SK-N-SH (cell line): ENCODE measurements at regions not wholly inside any gene's neighbourhood (a gene's known extent, or its start where the extent isn't known, plus 50 kb on each side); places are given as distances from the start of the nearest gene placed in this dataset.

Experiments used
- CTCF ChIA-PET: fragments of 300-600, 350-600 bp; formaldehyde crosslinking; extraction: SDS; loops from one replicate; lab custom pipeline; 2021; lab: Yijun Ruan, JAX
- POLR2A ChIA-PET: fragments of 350-600 bp; sonication (Branson Sonifier 250); formaldehyde crosslinking; extraction: SDS; loops from one replicate; lab custom pipeline; 2020; ENCODE audit warnings: antibody characterized with exemption, inconsistent platforms; lab: Yijun Ruan, JAX
- DNase-seq: peaks from one replicate; pipeline ENCODE4 v3.0.0; 2012
- H2AFZ ChIP-seq: fragments of 200-600 bp; sonication (generic); 2 replicates; pipeline ENCODE4 v1.8.1; 2016; ENCODE audit warnings: antibody characterized with exemption, mild to moderate bottlenecking, low read depth
- H3F3A ChIP-seq: fragments of 200-600 bp; sonication (generic); replicated peaks from 2 replicates; pipeline ENCODE3; 2016; ENCODE audit warnings: antibody characterized with exemption, mild to moderate bottlenecking; ENCODE audit not compliant: insufficient read depth
- H3K27ac ChIP-seq, 2 experiments: fragments of 200-500 bp in 1 of 2; fragments of 200-600 bp in 1 of 2; sonication (Bioruptor generic) in 1 of 2; sonication (generic), shearing (Covaris generic) in 1 of 2; 2 replicates each; pipeline versions ENCODE4 v1.5.1 to v1.6.1; 2014 to 2016; ENCODE audit warnings: low read depth in 2 of 2, inconsistent platforms in 1 of 2, low read length in 1 of 2, mild to moderate bottlenecking in 1 of 2, mixed read lengths in 1 of 2
- H3K27me3 ChIP-seq: fragments of 200-600 bp; sonication (generic), shearing (Covaris generic); 2 replicates; pipeline ENCODE4 v1.6.1; 2016; ENCODE audit warnings: mixed run types; ENCODE audit not compliant: insufficient read depth
- H3K36me3 ChIP-seq, 2 experiments: fragments of 200-500 bp in 1 of 2; fragments of 200-600 bp in 1 of 2; sonication (Bioruptor generic) in 1 of 2; sonication (generic) in 1 of 2; replicated peaks in 1 of 2; 2 replicates each; pipeline versions ENCODE3 to v1.5.1; 2014 to 2016; ENCODE audit warnings: low read length in 1 of 2, mild to moderate bottlenecking in 1 of 2; ENCODE audit not compliant: insufficient read depth in 2 of 2, control insufficient read depth in 1 of 2
- H3K4me1 ChIP-seq, 2 experiments: fragments of 200-500 bp in 1 of 2; fragments of 200-600 bp in 1 of 2; sonication (Bioruptor generic) in 1 of 2; sonication (generic), shearing (Covaris generic) in 1 of 2; 2 replicates each; pipeline versions ENCODE4 v1.5.1 to v1.6.1; 2014 to 2016; ENCODE audit warnings: low read depth in 1 of 2, low read length in 1 of 2, mixed run types in 1 of 2; ENCODE audit not compliant: insufficient read depth in 2 of 2, control insufficient read depth in 1 of 2
- H3K4me2 ChIP-seq: fragments of 200-600 bp; sonication (generic), shearing (Covaris generic); 2 replicates; pipeline ENCODE4 v1.6.1; 2017; ENCODE audit warnings: mixed run types
- H3K4me3 ChIP-seq, 2 experiments: fragments of 200-500 bp in 1 of 2; fragments of 200-600 bp in 1 of 2; sonication (Bioruptor generic) in 1 of 2; sonication (generic), shearing (Covaris generic) in 1 of 2; 2 replicates each; pipeline versions ENCODE4 v1.5.1 to v1.8.1; 2014 to 2016; ENCODE audit warnings: low read depth in 2 of 2, inconsistent platforms in 1 of 2, low read length in 1 of 2, mild to moderate bottlenecking in 1 of 2, mixed read lengths in 1 of 2, moderate library complexity in 1 of 2
- H3K79me2 ChIP-seq: fragments of 200-600 bp; sonication (generic); 2 replicates; pipeline ENCODE4 v1.8.1; 2017; ENCODE audit warnings: mild to moderate bottlenecking; ENCODE audit not compliant: insufficient read depth
- H3K9ac ChIP-seq: fragments of 200-600 bp; sonication (generic); 2 replicates; pipeline ENCODE4 v1.6.1; 2017; ENCODE audit warnings: mixed run types
- H3K9me2 ChIP-seq: fragments of 200-600 bp; sonication (generic); 2 replicates; pipeline ENCODE4 v1.6.1; 2017; ENCODE audit warnings: mixed run types
- H3K9me3 ChIP-seq: fragments of 200-600 bp; sonication (generic); 2 replicates; pipeline ENCODE4 v1.6.1; 2017; ENCODE audit warnings: mixed run types, mild to moderate bottlenecking, moderate library complexity
- H4K20me1 ChIP-seq: fragments of 200-600 bp; sonication (generic); 2 replicates; pipeline ENCODE4 v1.6.1; 2017; ENCODE audit warnings: mild to moderate bottlenecking, mixed run types; ENCODE audit not compliant: insufficient read depth
- ELF1 ChIP-seq: IDR thresholded peaks from 2 replicates; pipeline ENCODE4 v1.4.0; 2012
- FOXJ3 ChIP-seq: sonication (generic); formaldehyde crosslinking; IDR thresholded peaks from 2 replicates; pipeline ENCODE4 v1.5.1; 2020; ENCODE audit warnings: mild to moderate bottlenecking, missing genetic modification reagents
- FOXM1 ChIP-seq: IDR thresholded peaks from 2 replicates; pipeline ENCODE4 v1.4.0; 2012; ENCODE audit warnings: low read depth, mild to moderate bottlenecking
- JUND ChIP-seq: IDR thresholded peaks from 2 replicates; pipeline ENCODE4 v1.4.0; 2012
- MXI1 ChIP-seq: IDR thresholded peaks from 2 replicates; pipeline ENCODE4 v1.6.1; 2012; ENCODE audit warnings: mild to moderate bottlenecking, low read depth, low read length, improper control_type of control experiment
- RCOR1 ChIP-seq: fragments of 150-350 bp; IDR thresholded peaks from 2 replicates; pipeline ENCODE4 v1.6.1; 2017; ENCODE audit warnings: antibody characterized with exemption, low read length
- RFX5 ChIP-seq: IDR thresholded peaks from 2 replicates; pipeline ENCODE4 v1.6.1; 2012; ENCODE audit warnings: mild to moderate bottlenecking, improper control_type of control experiment, low read length
- SIN3A ChIP-seq: IDR thresholded peaks from 2 replicates; pipeline ENCODE4 v1.6.1; 2012; ENCODE audit warnings: low read depth, mild to moderate bottlenecking, low read length, moderate library complexity, borderline replicate concordance
- SMC3 ChIP-seq: IDR thresholded peaks from 2 replicates; pipeline ENCODE4 v1.6.1; 2012; ENCODE audit warnings: low read depth, low read length, improper control_type of control experiment
- TAF1 ChIP-seq: IDR thresholded peaks from 2 replicates; pipeline ENCODE4 v1.6.1; 2012; ENCODE audit warnings: low read depth, mild to moderate bottlenecking, low read length, moderate library complexity, borderline replicate concordance
- TCF12 ChIP-seq: IDR thresholded peaks from 2 replicates; pipeline ENCODE4 v1.4.0; 2012
- TEAD4 ChIP-seq: IDR thresholded peaks from 2 replicates; pipeline ENCODE4 v1.4.0; 2012; ENCODE audit warnings: mild to moderate bottlenecking, borderline replicate concordance; ENCODE audit not compliant: insufficient read depth
- YY1 ChIP-seq: IDR thresholded peaks from 2 replicates; pipeline ENCODE4 v1.4.0; 2012; ENCODE audit warnings: low read depth, mild to moderate bottlenecking
- WGBS: methylation state at CpG from one replicate; pipeline ENCODE4 v1.1.6; 2017; ENCODE audit warnings: low lambda C conversion rate; 5-methylcytosine and 5-hydroxymethylcytosine counted together
- TF ChIP-seq, protein P1 (sequence below): IDR thresholded peaks from 2 replicates; pipeline ENCODE4 v1.4.0; 2012; ENCODE audit warnings: low read depth, borderline replicate concordance
- TF ChIP-seq, protein P2 (sequence below): fragments of 150-350 bp; IDR thresholded peaks from 2 replicates; pipeline ENCODE4 v1.6.1; 2017; ENCODE audit warnings: antibody characterized with exemption, low read length, low read depth, borderline replicate concordance
- TF ChIP-seq, protein P3 (sequence below): IDR thresholded peaks from 2 replicates; pipeline ENCODE4 v1.4.0; 2012; ENCODE audit warnings: low read depth
- TF ChIP-seq, protein P4 (sequence below): fragments of 150-350 bp; IDR thresholded peaks from 2 replicates; pipeline ENCODE4 v1.6.1; 2016; ENCODE audit warnings: mild to moderate bottlenecking, low read depth, low read length
- TF ChIP-seq, protein P5 (sequence below): IDR thresholded peaks from 2 replicates; pipeline ENCODE4 v1.4.0; 2012; ENCODE audit warnings: low read depth, borderline replicate concordance

DNA sequence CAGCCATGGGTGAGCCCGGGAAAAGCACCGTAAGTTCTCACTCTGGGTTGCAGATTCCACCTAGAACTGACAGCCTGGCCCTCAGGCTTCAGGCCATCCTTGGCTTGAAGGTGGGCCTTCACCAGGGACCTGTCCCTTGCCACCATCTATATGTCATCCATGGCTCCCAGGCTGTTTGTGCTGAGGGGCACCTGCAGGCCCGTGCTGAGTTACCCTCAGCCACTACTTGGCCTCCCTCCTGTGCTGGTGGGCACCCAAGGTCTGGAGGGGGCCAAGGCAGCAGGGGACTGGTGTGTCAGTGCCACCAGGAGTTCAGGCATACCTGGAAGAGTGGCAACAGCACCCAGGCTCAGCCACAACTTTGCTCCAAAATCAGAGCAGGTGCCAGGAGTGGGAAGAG, 326.2 kb upstream of the SMIM21 start:
- no peak overlapping the region for H3K4me2 ChIP-seq
- no peaks in the 10 kb centered on the region for H3K9me3 ChIP-seq
- no peaks in the 10 kb centered on the region for H3K9me2 ChIP-seq
- no peak overlapping the region for H3K27ac ChIP-seq
- no peaks in the 10 kb centered on the region for H3K36me3 ChIP-seq
- H3K27me3 ChIP-seq, result no peaks in the 10 kb centered on the region
- CTCF ChIA-PET, result interaction anchor here (1.1 kb wide), 1 partner anchor 27 kb away, joined by 3 read pairs; no protein-coding TSS in a partner anchor
- no peak overlapping the region for H3K9ac ChIP-seq
- no peak overlapping the region for H3K4me3 ChIP-seq
- H4K20me1 ChIP-seq, result no peaks in the 10 kb centered on the region
- POLR2A ChIA-PET, result no interaction called here
- TF ChIP-seq, protein P1, sequence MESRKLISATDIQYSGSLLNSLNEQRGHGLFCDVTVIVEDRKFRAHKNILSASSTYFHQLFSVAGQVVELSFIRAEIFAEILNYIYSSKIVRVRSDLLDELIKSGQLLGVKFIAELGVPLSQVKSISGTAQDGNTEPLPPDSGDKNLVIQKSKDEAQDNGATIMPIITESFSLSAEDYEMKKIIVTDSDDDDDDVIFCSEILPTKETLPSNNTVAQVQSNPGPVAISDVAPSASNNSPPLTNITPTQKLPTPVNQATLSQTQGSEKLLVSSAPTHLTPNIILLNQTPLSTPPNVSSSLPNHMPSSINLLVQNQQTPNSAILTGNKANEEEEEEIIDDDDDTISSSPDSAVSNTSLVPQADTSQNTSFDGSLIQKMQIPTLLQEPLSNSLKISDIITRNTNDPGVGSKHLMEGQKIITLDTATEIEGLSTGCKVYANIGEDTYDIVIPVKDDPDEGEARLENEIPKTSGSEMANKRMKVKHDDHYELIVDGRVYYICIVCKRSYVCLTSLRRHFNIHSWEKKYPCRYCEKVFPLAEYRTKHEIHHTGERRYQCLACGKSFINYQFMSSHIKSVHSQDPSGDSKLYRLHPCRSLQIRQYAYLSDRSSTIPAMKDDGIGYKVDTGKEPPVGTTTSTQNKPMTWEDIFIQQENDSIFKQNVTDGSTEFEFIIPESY, result no peak
- TF ChIP-seq, protein P2, sequence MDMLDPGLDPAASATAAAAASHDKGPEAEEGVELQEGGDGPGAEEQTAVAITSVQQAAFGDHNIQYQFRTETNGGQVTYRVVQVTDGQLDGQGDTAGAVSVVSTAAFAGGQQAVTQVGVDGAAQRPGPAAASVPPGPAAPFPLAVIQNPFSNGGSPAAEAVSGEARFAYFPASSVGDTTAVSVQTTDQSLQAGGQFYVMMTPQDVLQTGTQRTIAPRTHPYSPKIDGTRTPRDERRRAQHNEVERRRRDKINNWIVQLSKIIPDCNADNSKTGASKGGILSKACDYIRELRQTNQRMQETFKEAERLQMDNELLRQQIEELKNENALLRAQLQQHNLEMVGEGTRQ, result no peak
- TF ChIP-seq SIN3A (no peak), FOXJ3 (CRISPR knock-in tag) (no peak), TCF12 (no peak), TEAD4 (no peak), SMC3 (no peak), FOXM1 (no peak), MXI1 (no peak), JUND (no peak), TAF1 (no peak), RFX5 (no peak), ELF1 (no peak), RCOR1 (no peak), YY1 (no peak)
- TF ChIP-seq, protein P3, sequence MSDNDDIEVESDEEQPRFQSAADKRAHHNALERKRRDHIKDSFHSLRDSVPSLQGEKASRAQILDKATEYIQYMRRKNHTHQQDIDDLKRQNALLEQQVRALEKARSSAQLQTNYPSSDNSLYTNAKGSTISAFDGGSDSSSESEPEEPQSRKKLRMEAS, result no peak
- TF ChIP-seq, protein P4, sequence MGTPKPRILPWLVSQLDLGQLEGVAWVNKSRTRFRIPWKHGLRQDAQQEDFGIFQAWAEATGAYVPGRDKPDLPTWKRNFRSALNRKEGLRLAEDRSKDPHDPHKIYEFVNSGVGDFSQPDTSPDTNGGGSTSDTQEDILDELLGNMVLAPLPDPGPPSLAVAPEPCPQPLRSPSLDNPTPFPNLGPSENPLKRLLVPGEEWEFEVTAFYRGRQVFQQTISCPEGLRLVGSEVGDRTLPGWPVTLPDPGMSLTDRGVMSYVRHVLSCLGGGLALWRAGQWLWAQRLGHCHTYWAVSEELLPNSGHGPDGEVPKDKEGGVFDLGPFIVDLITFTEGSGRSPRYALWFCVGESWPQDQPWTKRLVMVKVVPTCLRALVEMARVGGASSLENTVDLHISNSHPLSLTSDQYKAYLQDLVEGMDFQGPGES, result no peak
- TF ChIP-seq, protein P5, sequence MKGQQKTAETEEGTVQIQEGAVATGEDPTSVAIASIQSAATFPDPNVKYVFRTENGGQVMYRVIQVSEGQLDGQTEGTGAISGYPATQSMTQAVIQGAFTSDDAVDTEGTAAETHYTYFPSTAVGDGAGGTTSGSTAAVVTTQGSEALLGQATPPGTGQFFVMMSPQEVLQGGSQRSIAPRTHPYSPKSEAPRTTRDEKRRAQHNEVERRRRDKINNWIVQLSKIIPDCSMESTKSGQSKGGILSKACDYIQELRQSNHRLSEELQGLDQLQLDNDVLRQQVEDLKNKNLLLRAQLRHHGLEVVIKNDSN, result no peak
- H3K79me2 ChIP-seq, result no peaks in the 10 kb centered on the region
- H3K4me1 ChIP-seq, result no peaks in the 10 kb centered on the region
- H2AFZ ChIP-seq, result no peak overlapping the region
- no peak for DNase-seq
- no CpG with 5 or more reads among the region's 3 CpGs for WGBS
- H3F3A ChIP-seq, result no peaks in the 10 kb centered on the region
